Keratinocyte (primary cell): ENCODE measurements at regions not wholly inside any gene's neighbourhood (a gene's known extent, or its start where the extent isn't known, plus 50 kb on each side); places are given as distances from the start of the nearest gene placed in this dataset.

Experiments used
- DNase-seq: peaks from one replicate; pipeline ENCODE4 v3.0.0-alpha.2; 2011; ENCODE audit warnings: low read depth, missing footprints, low spot score
- FAIRE-seq: peaks from 2 replicates; lab custom pipeline; 2011; peaks lifted over from hg19 to GRCh38; lab: Jason Lieb, UNC
- H2AFZ ChIP-seq: 2 replicates; pipeline ENCODE4 v1.6.0; 2012; ENCODE audit warnings: low read length, control low read depth, inconsistent platforms; ENCODE audit not compliant: control insufficient read depth
- H3K27ac ChIP-seq: 2 replicates; pipeline ENCODE4 v1.5.1; 2011; ENCODE audit warnings: low read length; ENCODE audit not compliant: control insufficient read depth, insufficient read depth
- H3K27me3 ChIP-seq: 3 replicates; pipeline ENCODE4 v1.6.0; 2011; ENCODE audit warnings: low read length; ENCODE audit not compliant: control insufficient read depth, insufficient read depth; ENCODE audit errors: extremely low read depth
- H3K36me3 ChIP-seq, 2 experiments: 2 replicates in 1 of 2; 3 replicates in 1 of 2; pipeline ENCODE4 v1.5.1; 2011; ENCODE audit warnings: low read length in 2 of 2, mild to moderate bottlenecking in 1 of 2; ENCODE audit not compliant: control insufficient read depth in 2 of 2, insufficient read depth in 2 of 2; ENCODE audit errors: extremely low read depth in 1 of 2
- H3K4me1 ChIP-seq: 3 replicates; pipeline ENCODE4 v1.5.1; 2011; ENCODE audit warnings: low read length; ENCODE audit not compliant: control insufficient read depth, insufficient read depth; ENCODE audit errors: extremely low read depth
- H3K4me2 ChIP-seq: 3 replicates; pipeline ENCODE4 v1.6.0; 2011; ENCODE audit warnings: low read depth, low read length; ENCODE audit not compliant: control insufficient read depth, insufficient read depth; ENCODE audit errors: extremely low read depth
- H3K4me3 ChIP-seq, 3 experiments: fragments of 200-600 bp in 1 of 3; sonication (generic) in 1 of 3; 2 replicates in 2 of 3; 3 replicates in 1 of 3; pipeline ENCODE4 v1.5.1; 2011 to 2016; ENCODE audit warnings: low read length in 3 of 3, mild to moderate bottlenecking in 3 of 3, control low read depth in 2 of 3, inconsistent platforms in 1 of 3, low read depth in 1 of 3, mixed read lengths in 1 of 3, mixed run types in 1 of 3, moderate library complexity in 1 of 3; ENCODE audit not compliant: control insufficient read depth in 2 of 3, insufficient read depth in 2 of 3; ENCODE audit errors: extremely low read depth in 1 of 3
- H3K79me2 ChIP-seq: 2 replicates; pipeline ENCODE4 v1.6.0; 2012; ENCODE audit warnings: low read length; ENCODE audit not compliant: control insufficient read depth, insufficient read depth
- H3K9ac ChIP-seq: 3 replicates; pipeline ENCODE4 v1.6.0; 2011; ENCODE audit warnings: low read length; ENCODE audit not compliant: control insufficient read depth, insufficient read depth; ENCODE audit errors: extremely low read depth
- H3K9me1 ChIP-seq: 3 replicates; pipeline ENCODE4 v1.6.0; 2011; ENCODE audit warnings: low read length; ENCODE audit not compliant: control insufficient read depth, insufficient read depth; ENCODE audit errors: extremely low read depth
- H3K9me3 ChIP-seq: 2 replicates; pipeline ENCODE4 v1.5.1; 2012; ENCODE audit warnings: low read depth, low read length; ENCODE audit not compliant: control insufficient read depth
- H4K20me1 ChIP-seq: 3 replicates; pipeline ENCODE4 v1.6.0; 2011; ENCODE audit warnings: low read length; ENCODE audit not compliant: control insufficient read depth, insufficient read depth; ENCODE audit errors: extremely low read depth
- CTCF ChIP-seq, 3 experiments: IDR thresholded peaks in 1 of 3; conservative IDR thresholded peaks in 1 of 3; optimal IDR thresholded peaks in 1 of 3; 2 replicates in 2 of 3; 3 replicates in 1 of 3; pipeline versions ENCODE3 to v1.5.1; 2011; ENCODE audit warnings: low read length in 3 of 3, mild to moderate bottlenecking in 3 of 3, moderate library complexity in 2 of 3, control low read depth in 1 of 3, inconsistent platforms in 1 of 3; ENCODE audit not compliant: insufficient read depth in 2 of 3; ENCODE audit errors: extremely low read depth in 1 of 3
- EZH2 ChIP-seq: IDR thresholded peaks from one replicate; pipeline ENCODE4 v1.6.1; 2012; ENCODE audit warnings: inconsistent platforms, mild to moderate bottlenecking, low read length, moderate library complexity
- dilution Hi-C: fragments of 300-500 bp; cut with MboI; formaldehyde crosslinking; loops from one replicate; pipeline ENCODE4 v1.7.0; 2020; ENCODE audit warnings: low sequenced_read_pairs; ENCODE audit not compliant: extremely low pct_ligation_motif_present

GRCh38 chr2:10201201-10201600 lies 78.7 kb downstream of the RRM2 start:
- no peak overlapping the region for H2AFZ ChIP-seq
- no peaks in the 10 kb centered on the region for H3K4me1 ChIP-seq
- no peak overlapping the region for H3K27ac ChIP-seq
- no peaks in the 10 kb centered on the region for H3K36me3 ChIP-seq
- no peak for DNase-seq
- no peaks in the 10 kb centered on the region for H4K20me1 ChIP-seq
- dilution Hi-C loops = no loop called here
- no peak overlapping the region for H3K4me2 ChIP-seq
- no peak overlapping the region for H3K9ac ChIP-seq
- H3K79me2 ChIP-seq = no peaks in the 10 kb centered on the region
- peaks cover 5% of the 10 kb centered on the region for H3K27me3 ChIP-seq
- no peak for FAIRE-seq
- H3K9me3 ChIP-seq = peaks cover 7% of the 10 kb centered on the region
- no peaks in the 10 kb centered on the region for H3K9me1 ChIP-seq
- H3K4me3 ChIP-seq = no peak overlapping the region
- no peak for TF ChIP-seq CTCF (optimal IDR thresholded peaks at IDR 0.05 in 1 of 3, IDR thresholded peaks at IDR 0.05 in 1 of 3, conservative IDR thresholded peaks at IDR 0.05 in 1 of 3; ENCODE audit: extremely low read depth in 1 of 3, insufficient read depth in 2 of 3, low read length in 3 of 3)
- TF ChIP-seq EZH2 = no peak

DNA sequence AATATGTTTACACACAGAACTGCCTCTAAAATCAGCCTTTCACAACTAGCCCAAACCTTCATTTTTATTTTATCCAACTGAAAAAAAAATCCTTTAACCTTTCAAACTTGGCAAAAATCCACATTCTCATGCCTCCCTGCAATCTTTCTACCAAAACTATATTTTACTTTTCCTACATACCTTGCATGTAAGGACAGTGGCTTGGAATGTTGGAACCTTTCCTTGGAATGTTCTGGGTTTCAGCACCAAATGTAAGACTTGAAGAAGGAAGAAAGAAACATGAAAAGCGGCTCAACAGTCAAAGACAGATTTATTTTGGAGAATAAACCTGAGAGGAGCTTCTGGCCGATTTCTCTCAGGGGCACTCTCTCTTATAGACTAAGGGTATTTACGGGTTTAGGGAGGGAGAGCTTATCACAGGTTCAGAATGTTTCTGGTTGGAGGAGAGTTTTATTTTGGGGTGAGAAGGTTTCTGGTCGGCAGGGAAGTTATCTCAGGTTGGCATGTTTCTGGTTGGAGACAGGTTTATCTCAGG lies 79.7 kb downstream of the RRM2 start:
- DNase-seq = no peak
- H3K4me1 ChIP-seq = no peaks in the 10 kb centered on the region
- H3K9me3 ChIP-seq = peaks cover 7% of the 10 kb centered on the region
- dilution Hi-C loops = no loop called here
- peaks cover 5% of the 10 kb centered on the region for H3K27me3 ChIP-seq
- no peaks in the 10 kb centered on the region for H3K79me2 ChIP-seq
- FAIRE-seq = no peak
- H3K36me3 ChIP-seq = no peaks in the 10 kb centered on the region
- H3K4me3 ChIP-seq = no peak overlapping the region
- H4K20me1 ChIP-seq = no peaks in the 10 kb centered on the region
- no peak overlapping the region for H3K4me2 ChIP-seq
- H3K9me1 ChIP-seq = no peaks in the 10 kb centered on the region
- H3K27ac ChIP-seq = no peak overlapping the region
- H2AFZ ChIP-seq = no peak overlapping the region
- H3K9ac ChIP-seq = no peak overlapping the region
- TF ChIP-seq CTCF (optimal IDR thresholded peaks at IDR 0.05 in 1 of 3, IDR thresholded peaks at IDR 0.05 in 1 of 3, conservative IDR thresholded peaks at IDR 0.05 in 1 of 3; ENCODE audit: extremely low read depth in 1 of 3, insufficient read depth in 2 of 3, low read length in 3 of 3) = no peak
- TF ChIP-seq EZH2 = no peak
